ENCODE measurements at regions not wholly inside any gene's neighbourhood (a gene's known extent, or its start where the extent isn't known, plus 50 kb on each side); places are given as distances from the start of the nearest gene placed in this dataset.

GRCh38 chr10:59595593-59595992, 114.1 kb downstream of the SLC16A9 start:
- DNase-seq: no peak

GRCh38 chr10:59593768-59594167, 115.9 kb downstream of the SLC16A9 start:
- DNase-seq: no peak

DNA sequence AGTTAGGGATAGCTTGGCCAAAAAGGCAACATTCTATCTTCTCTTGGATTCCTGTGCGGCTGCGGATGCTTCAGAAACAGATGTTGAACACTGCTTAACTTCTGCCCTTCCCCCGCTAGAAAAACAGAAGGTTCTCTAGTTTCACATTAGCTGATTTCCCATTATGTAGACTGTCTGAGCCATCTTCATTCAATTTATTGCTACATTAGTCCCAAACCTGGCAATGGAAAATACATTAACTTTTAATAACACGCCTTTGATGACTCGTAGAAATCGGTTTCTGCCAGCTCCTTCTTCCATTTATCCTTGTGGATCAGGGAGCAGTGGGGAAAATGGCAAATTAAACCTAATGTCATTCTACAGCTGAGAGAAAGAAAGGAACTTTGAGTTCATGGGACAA, 119.9 kb downstream of the SLC16A9 start:
- DNase-seq: no peak

DNA sequence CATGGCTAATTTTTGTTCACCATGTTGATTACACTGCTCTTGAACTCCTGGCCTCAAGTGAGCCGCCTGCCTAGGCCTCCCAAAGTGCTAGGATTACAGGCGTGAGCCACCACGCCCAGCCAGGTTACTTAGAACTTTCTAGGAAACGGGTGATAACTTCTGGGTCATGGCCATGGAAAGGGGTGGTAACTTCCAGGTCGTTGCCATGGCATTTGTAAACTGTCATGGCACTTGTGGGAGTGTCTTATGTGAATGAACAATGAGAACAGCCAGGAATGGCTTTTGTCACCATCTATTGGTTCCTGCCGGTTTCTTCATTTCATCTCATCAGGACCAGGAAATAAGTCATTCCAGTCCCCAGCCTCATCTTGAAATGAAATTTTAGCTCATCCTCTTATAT, 120.9 kb downstream of the SLC16A9 start:
- DNase-seq: no peak

DNA sequence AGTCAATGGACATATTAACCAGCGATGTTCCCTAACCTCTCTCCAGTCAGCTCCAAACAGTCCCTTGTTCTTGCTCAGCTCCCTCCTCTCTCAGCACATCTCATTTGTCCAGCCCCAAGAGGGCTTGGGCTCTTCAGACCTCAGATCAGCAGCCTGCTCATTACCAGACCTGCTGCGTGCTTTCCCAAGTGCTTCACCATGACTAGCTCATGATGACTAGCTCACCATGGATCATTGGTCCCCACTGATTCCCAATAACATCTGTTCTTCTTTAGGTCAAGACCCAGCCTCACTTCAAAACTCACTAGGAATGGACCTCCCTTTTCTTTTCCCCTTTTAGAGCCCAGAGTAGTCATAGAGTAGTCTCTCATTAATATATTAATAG, 121.9 kb downstream of the SLC16A9 start:
- no peak for DNase-seq

GRCh38 chr10:59587083-59587755, 122.4 kb downstream of the SLC16A9 start:
- no peak for DNase-seq

DNA sequence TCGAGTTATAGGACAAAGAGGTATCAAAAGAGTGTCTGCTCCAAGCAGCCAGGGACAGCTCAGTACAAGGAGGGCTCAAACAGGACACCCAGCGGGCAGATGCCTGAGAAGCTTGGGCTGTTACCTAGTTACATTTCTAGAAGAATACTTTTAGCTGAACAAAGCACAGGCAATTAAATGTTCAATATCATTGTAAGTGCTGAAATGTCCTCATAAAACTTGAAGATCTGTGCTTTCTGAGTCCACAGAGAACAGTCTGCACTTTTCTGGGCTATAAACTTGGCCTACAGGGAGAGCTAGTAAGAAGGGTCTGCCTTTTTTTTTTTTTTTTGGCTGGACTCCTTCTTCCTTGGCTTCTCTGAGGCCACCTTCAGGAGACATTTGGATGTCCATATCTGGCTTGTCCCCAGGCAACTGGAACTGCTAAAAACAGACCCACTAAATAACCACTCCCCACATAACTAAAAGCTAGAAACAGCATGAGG, 123.2 kb downstream of the SLC16A9 start:
- DNase-seq: no peak

DNA sequence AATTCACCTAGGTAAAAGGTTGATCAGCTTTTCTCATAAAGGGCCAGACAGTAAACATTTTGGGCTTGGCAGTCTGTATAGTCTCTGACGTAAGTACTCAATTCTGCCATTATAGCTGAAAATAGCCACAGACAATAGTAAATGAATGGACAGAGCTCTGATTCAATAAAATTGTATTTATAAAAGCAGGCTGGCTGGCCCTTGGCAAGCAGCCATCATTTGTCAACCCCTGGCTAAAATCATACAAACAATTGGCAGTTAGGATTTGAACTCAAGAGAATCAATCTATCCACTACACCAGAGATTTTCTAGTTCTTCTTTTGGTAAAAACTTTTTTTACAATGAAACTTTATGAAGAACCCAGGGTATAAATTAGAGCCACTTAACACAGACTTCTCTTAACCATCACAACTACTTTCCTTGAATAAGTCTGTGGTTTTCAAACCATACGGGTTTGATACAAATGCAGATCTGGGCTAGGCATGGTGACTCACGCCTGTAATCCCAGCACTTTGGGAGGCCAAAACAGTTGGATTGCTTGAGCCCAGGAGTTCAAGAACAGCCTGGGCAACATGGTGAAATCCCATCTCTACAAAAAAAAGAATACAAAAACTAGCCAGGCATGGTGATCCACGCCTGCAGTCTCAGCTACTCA, 124.5 kb downstream of the SLC16A9 start:
- DNase-seq: peak; percentile 39 to 77

DNA sequence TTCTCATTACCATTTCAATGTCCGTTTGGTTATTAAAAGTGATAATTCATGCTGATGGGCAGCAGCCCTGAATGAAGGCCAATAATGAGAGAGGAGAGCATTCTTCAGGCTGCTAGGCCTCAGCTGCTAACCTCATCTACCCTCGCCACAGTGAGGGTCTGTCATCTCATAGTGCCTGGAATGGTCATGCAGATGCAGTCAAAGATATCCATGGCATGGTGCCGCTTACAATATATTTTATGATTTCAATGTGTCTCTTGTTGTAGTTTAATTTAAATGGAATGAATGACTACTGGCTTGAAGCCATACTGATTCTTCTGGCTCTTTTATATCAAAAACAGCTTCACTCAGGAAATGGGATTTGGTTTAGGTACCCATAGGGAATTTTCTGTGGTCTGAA, 126.9 kb downstream of the SLC16A9 start:
- no peak for DNase-seq

- no peak for DNase-seq
These were observed 127.6 kb downstream of the SLC16A9 start for GRCh38 chr10:59582058-59582457.

DNA sequence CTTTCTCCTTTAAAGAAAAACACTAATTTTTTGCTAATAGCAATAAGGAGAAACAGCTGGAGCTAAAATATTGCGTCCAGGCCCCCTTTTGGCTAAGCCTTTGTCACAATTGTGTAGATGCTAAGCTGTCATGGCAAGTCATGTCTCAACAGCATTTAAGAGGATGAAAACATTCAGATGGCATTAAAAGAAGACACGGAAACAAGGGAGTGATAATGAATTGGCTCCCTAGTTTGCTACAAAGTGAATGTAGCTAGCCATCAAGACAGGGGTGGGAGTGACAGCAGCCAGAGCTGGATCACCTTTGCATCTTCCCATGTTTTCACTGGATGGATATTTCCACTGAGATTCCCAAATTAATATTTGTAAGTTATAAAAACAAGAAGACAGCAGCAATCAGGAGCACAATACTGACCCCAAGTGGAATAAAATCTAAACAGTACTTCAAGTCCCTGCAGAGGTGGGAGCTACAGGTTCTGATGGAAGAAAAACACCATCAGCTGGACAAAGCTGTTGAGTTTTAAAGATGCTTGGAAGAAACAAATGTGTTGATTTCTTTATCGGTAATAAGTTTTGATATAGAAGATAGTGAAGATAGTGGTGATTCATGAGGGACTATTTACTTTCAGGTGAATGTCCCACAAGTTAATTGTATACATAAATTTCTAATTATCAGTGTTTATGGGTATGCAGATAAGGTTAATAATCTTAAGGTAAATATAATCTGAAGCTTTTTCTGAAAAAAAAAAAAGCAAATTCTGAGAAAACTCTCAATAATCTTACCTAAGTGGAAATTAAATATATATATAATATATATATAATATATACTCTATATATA, 129.4 kb downstream of the SLC16A9 start:
- DNase-seq: no peak

- no peak for DNase-seq
These were observed 130.9 kb downstream of the SLC16A9 start for GRCh38 chr10:59578741-59579140.

DNA sequence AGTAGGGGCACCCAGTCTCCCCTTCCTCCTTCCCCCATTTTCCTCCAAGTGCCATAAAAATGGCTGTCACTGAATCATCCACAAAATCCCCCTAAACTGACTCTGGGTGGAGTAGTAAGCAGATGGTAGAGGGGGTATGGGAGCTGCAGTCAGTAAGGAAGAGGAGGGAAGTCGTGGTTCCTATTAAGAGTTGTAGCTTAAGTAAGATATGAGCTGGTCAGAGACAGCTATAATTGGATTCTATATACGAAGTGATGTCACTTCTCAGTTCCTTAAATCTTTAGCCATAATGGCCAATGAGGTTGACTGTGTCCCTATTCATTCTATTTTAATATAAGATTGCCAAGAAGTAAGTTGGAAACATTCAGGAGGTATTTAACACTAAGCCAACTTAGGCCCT, 131.7 kb downstream of the SLC16A9 start:
- DNase-seq: no peak

DNA sequence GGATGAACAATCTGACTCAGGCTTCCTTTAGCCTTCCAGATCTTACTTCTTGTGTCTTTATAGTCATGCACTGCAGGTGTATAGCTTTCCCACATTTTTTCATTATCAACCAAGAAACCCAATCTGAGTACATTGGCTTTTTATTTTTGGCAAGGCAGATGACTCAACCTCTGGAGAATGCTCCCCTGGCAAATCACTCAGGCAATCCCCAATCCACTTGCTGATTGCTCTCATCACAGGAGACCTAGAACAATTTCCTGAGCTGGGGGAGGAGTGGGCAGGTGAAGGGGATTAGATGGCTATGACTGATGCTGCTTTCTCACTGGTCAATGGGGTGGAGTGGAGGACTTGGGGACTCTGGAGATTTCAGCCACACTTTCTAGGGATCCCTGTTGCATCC, 134.4 kb downstream of the SLC16A9 start:
- no peak for DNase-seq

- no peak for DNase-seq
These were observed 146.1 kb downstream of the SLC16A9 start for GRCh38 chr10:59563531-59563930.

DNA sequence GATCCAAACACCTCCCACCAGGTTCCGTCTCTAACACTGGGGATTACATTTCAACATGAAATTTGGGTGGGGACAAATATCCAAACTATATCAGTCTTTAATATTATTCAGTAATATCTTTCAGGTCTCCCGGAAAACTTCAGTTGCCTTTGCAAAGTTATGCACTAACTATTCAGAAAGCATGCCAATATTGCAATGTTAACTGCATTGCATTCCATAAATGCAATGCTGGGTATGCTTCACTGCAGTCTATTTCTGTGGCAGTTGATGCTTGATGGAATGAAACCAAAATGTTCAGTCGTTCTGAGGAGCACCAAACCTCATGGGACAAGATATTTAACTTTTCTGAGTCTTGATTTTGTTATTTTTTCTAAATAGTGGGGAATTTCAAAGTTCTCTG, 147.5 kb downstream of the SLC16A9 start:
- DNase-seq: no peak

DNA sequence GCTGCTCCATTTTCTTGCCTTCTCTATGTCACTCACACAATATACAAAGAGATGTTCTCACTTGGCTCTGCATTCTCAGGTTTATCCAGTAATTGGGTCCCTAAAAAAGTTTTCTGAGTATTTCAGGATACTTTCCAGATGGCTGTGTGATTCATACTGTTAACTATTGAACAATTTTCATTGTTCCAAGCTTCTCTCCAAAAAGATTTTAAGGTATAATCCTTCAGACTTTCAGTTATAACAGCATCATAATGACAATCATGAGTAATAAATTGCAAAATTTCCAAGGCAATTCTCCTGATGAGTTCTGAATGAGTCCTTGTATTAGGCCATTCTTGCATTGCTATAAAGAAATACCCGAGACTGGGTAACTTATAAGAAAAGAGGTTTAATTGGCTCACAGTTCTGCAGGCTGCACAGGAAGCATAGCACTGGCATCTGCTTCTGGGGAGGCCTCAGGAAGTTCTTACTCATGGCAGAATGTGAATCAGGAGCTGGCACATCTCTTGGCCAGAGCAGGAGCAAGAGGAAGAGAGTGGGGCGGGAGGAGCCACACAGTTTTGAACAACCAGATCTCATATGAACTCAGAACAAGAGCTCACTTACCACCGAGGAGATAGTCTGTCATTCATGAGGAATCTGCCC, 148.1 kb downstream of the SLC16A9 start:
- DNase-seq: no peak

GRCh38 chr10:59560990-59561389, 148.7 kb downstream of the SLC16A9 start:
- DNase-seq: no peak

DNA sequence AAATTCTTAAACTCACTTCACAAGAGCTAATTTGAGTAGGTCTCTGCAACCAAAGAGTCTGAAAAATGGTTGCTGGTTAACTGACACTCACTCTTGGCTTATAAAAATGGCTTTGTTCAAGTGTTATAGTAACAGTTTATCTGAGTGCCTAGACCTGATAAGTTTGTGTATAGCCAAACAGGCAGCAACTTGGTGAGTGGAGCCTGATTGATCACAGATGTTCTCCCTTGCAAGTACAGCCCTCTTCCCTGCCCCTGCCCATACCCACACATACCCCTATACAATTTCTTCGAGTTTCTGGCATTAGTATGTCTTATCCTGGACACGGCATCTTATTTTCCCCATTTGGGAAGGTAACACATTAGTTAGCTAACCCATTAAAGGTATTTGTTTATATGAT, 149.5 kb downstream of the SLC16A9 start:
- DNase-seq: no peak

GRCh38 chr10:59558066-59558465, 151.6 kb downstream of the SLC16A9 start:
- DNase-seq: no peak

- DNase-seq: no peak
These were observed 152.0 kb downstream of the SLC16A9 start for GRCh38 chr10:59557642-59558041.

DNA sequence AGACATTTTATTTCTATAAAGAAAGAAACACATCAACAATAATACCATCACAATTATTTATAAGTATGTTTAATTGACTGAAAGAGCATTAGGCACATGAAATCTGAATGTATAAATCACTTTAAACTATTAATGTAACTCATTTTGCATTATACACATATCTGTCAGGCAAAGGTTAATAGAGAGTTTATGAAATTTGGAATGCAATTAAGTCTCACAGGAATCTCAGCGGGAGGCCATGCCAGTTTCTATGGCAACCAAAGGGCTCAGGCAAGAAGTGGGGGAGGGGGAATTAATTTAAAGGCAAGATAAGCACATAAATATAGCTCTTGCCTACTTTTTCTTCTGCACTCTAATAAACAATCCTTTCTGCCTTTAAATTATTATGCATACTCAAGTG, 152.6 kb downstream of the SLC16A9 start:
- DNase-seq: no peak

GRCh38 chr10:59553162-59553900, 156.3 kb downstream of the SLC16A9 start:
- DNase-seq: no peak
